Caco-2 (cell line): ENCODE measurements at regions not wholly inside any gene's neighbourhood (a gene's known extent, or its start where the extent isn't known, plus 50 kb on each side); places are given as distances from the start of the nearest gene placed in this dataset.

Source experiments
- BruUV-seq: library from RNA; stranded (reverse); fragments of 400-500 nt; replicated peaks from 2 replicates; lab custom pipeline; 2021; lab: Mats Ljungman, UMichigan
- CTCF ChIA-PET: fragments of 300-600 bp; sonication (Branson Sonifier 250); formaldehyde crosslinking; loops from one replicate; lab custom pipeline; 2022; ENCODE audit warnings: antibody characterized with exemption; lab: Charles Lee
- POLR2A ChIA-PET: fragments of 300-600 bp; sonication (Branson Sonifier 250); formaldehyde crosslinking; loops from one replicate; lab custom pipeline; 2022; ENCODE audit warnings: antibody characterized with exemption; lab: Charles Lee
- DNase-seq, 2 experiments: peaks; one replicate each; pipeline versions ENCODE4 v3.0.0 to v3.0.0-alpha.2; 2020 to 2022
- H3K27me3 ChIP-seq: replicated peaks from 2 replicates; pipeline ENCODE4 v1.6.0; 2011; ENCODE audit warnings: low read length; ENCODE audit not compliant: control insufficient read depth, insufficient read depth
- H3K36me3 ChIP-seq: 2 replicates; pipeline ENCODE4 v1.5.1; 2011; ENCODE audit warnings: low read length; ENCODE audit not compliant: control insufficient read depth, insufficient read depth
- H3K4me1 ChIP-seq: fragments of 250-450 bp; sonication (Bioruptor Pico); 2 replicates; pipeline ENCODE4 v1.5.1; 2020; ENCODE audit warnings: mild to moderate bottlenecking
- H3K4me3 ChIP-seq: 2 replicates; pipeline ENCODE4 v1.5.1; 2011; ENCODE audit warnings: low read depth, mild to moderate bottlenecking, control low read depth, low read length
- H3K9me3 ChIP-seq: fragments of 250-450 bp; sonication (Bioruptor Pico); 2 replicates; pipeline ENCODE4 v1.5.1; 2020; ENCODE audit warnings: mild to moderate bottlenecking, moderate library complexity
- H3K27ac Mint-ChIP-seq: one replicate; pipeline ENCODE4 v1.8.0; 2022; ENCODE audit warnings: mixed read lengths; ENCODE audit not compliant: unreplicated experiment
- H3K27me3 Mint-ChIP-seq: one replicate; pipeline ENCODE4 v1.8.0; 2022; ENCODE audit warnings: mixed read lengths; ENCODE audit not compliant: insufficient read depth, unreplicated experiment
- H3K36me3 Mint-ChIP-seq: one replicate; pipeline ENCODE4 v1.8.0; 2022; ENCODE audit warnings: mild to moderate bottlenecking, mixed read lengths; ENCODE audit not compliant: insufficient read depth, unreplicated experiment
- H3K4me1 Mint-ChIP-seq: one replicate; pipeline ENCODE4 v1.8.0; 2022; ENCODE audit warnings: low read depth, mixed read lengths; ENCODE audit not compliant: unreplicated experiment
- H3K4me3 Mint-ChIP-seq: one replicate; pipeline ENCODE4 v1.8.0; 2022; ENCODE audit warnings: mild to moderate bottlenecking, moderate library complexity, mixed read lengths; ENCODE audit not compliant: unreplicated experiment
- H3K9me3 Mint-ChIP-seq: one replicate; pipeline ENCODE4 v1.8.0; 2022; ENCODE audit warnings: mixed read lengths; ENCODE audit not compliant: unreplicated experiment
- CTCF ChIP-seq, 2 experiments: fragments of 200-600 bp in 1 of 2; IDR thresholded peaks; 1 replicate in 1 of 2; 2 replicates in 1 of 2; pipeline versions ENCODE4 v1.5.1 to v1.8.0; 2011 to 2022; ENCODE audit warnings: antibody characterized with exemption in 1 of 2, control low read depth in 1 of 2, inconsistent platforms in 1 of 2, low read depth in 1 of 2, low read length in 1 of 2, mild to moderate bottlenecking in 1 of 2, moderate library complexity in 1 of 2; ENCODE audit not compliant: insufficient read depth in 1 of 2, severe bottlenecking in 1 of 2, unreplicated experiment in 1 of 2
- intact Hi-C: fragments of 100-400 bp; cut with micrococcal nuclease; formaldehyde crosslinking; loops from one replicate; pipeline ENCODE4 v1.10.0; 2022; ENCODE audit not compliant: unreplicated experiment

DNA sequence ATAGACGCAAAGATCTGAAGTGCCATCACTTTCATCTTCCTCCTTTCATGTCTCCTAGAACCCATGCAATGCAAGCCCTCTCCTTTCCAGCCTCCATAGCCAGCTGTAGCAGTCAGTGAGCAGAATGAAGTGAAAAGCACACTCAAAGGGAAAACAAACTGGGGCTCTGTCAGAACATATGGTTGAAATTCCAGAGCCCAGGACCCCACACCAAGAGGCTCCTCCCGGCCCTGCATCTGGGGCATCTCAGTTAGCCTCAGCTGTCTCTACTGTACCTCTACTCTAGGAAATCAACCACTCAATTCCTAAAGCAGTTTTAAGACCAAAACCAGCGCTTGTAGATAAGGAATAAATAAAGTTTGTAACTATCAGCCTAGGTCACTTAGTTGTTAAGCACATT is 73.8 kb upstream of the P3H2 start:
- BruUV-seq: no TSS peak
- no peaks in the 10 kb centered on the region for H3K36me3 ChIP-seq
- ChIA-PET CTCF (interaction anchor here (0.7 kb wide), 1 partner anchor 69 kb away, joined by 3 read pairs; no protein-coding TSS in a partner anchor), POLR2A (no interaction called here)
- Mint-ChIP-seq H3K36me3 (no peaks in the 10 kb centered on the region), H3K27me3 (no peaks in the 10 kb centered on the region), H3K4me1 (peaks cover 8% of the 10 kb centered on the region), H3K4me3 (no peak overlapping the region), H3K9me3 (no peaks in the 10 kb centered on the region), H3K27ac (no peak overlapping the region)
- no peaks in the 10 kb centered on the region for H3K9me3 ChIP-seq
- no peaks in the 10 kb centered on the region for H3K27me3 ChIP-seq
- peaks cover 10% of the 10 kb centered on the region; the same call in 1 of the 2 replicates for H3K4me1 ChIP-seq
- intact Hi-C loops: no loop called here
- TF ChIP-seq CTCF (IDR thresholded peaks at IDR 0.05; ENCODE audit: insufficient read depth in 1 of 2, low read depth in 1 of 2, low read length in 1 of 2, severe bottlenecking in 1 of 2, unreplicated experiment in 1 of 2): no peak
- no peak overlapping the region for H3K4me3 ChIP-seq
- no peak for DNase-seq

DNA sequence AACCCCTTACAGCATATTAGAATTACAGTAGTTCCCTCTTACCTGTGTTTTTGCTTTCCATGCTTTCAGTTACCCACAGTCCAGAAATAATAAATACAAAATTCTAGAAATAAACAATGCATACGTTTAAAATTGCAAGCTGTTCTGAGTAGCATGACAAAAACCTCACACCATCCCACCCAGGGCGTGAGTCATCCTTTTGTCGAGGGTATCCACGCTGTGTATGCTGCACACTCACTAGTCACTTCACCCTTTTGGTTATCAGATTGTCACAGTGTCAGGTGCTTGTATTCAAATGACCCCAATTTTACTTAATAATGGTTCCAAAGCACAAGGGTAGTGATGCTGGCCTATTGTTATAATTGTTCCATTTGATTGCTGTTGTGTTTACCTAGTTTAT is 72.5 kb upstream of the P3H2 start:
- H3K4me3 ChIP-seq: no peak overlapping the region
- POLR2A ChIA-PET: no interaction called here
- no peak overlapping the region for H3K27ac Mint-ChIP-seq
- peaks cover 10% of the 10 kb centered on the region; the same call in 1 of the 2 replicates for H3K4me1 ChIP-seq
- DNase-seq: no peak
- no peak for TF ChIP-seq CTCF (IDR thresholded peaks at IDR 0.05; ENCODE audit: insufficient read depth in 1 of 2, low read depth in 1 of 2, low read length in 1 of 2, severe bottlenecking in 1 of 2, unreplicated experiment in 1 of 2)
- H3K27me3 Mint-ChIP-seq: no peaks in the 10 kb centered on the region
- H3K9me3 ChIP-seq: no peaks in the 10 kb centered on the region
- H3K9me3 Mint-ChIP-seq: no peaks in the 10 kb centered on the region
- BruUV-seq: no TSS peak
- no peaks in the 10 kb centered on the region for H3K36me3 ChIP-seq
- H3K27me3 ChIP-seq: no peaks in the 10 kb centered on the region
- intact Hi-C loops: no loop called here
- CTCF ChIA-PET: no interaction called here
- no peaks in the 10 kb centered on the region for H3K36me3 Mint-ChIP-seq
- H3K4me3 Mint-ChIP-seq: no peak overlapping the region
- peaks cover 8% of the 10 kb centered on the region for H3K4me1 Mint-ChIP-seq

GRCh38 chr3:190192739-190193138 is 72.0 kb upstream of the P3H2 start:
- ChIA-PET POLR2A (no interaction called here), CTCF (no interaction called here)
- TF ChIP-seq CTCF (IDR thresholded peaks at IDR 0.05; ENCODE audit: insufficient read depth in 1 of 2, low read depth in 1 of 2, low read length in 1 of 2, severe bottlenecking in 1 of 2, unreplicated experiment in 1 of 2): no peak
- Mint-ChIP-seq H3K36me3 (no peaks in the 10 kb centered on the region), H3K4me3 (no peak overlapping the region), H3K9me3 (no peaks in the 10 kb centered on the region), H3K27me3 (no peaks in the 10 kb centered on the region), H3K4me1 (peaks cover 6% of the 10 kb centered on the region), H3K27ac (no peak overlapping the region)
- Histone ChIP-seq H3K4me1 (peaks cover 5% of the 10 kb centered on the region; the same call in 1 of the 2 replicates), H3K36me3 (no peaks in the 10 kb centered on the region), H3K9me3 (no peaks in the 10 kb centered on the region), H3K4me3 (no peak overlapping the region), H3K27me3 (no peaks in the 10 kb centered on the region)
- BruUV-seq: no TSS peak
- intact Hi-C loops: no loop called here
- no peak for DNase-seq
